Neural progenitor cell (in vitro differentiated cells): ENCODE measurements at regions not wholly inside any gene's neighbourhood (a gene's known extent, or its start where the extent isn't known, plus 50 kb on each side); places are given as distances from the start of the nearest gene placed in this dataset.

Experiments
- EZH2 ChIP-seq: fragments of 200-600 bp; sonication (generic); IDR thresholded peaks from 2 replicates; pipeline ENCODE4 v1.6.1; 2017; ENCODE audit warnings: antibody characterized with exemption, mild to moderate bottlenecking, moderate library complexity
- TF ChIP-seq, protein P1 (sequence below): fragments of 200-600 bp; sonication (generic); IDR thresholded peaks from 2 replicates; pipeline ENCODE4 v1.5.1; 2017; ENCODE audit warnings: antibody characterized with exemption, mild to moderate bottlenecking

DNA sequence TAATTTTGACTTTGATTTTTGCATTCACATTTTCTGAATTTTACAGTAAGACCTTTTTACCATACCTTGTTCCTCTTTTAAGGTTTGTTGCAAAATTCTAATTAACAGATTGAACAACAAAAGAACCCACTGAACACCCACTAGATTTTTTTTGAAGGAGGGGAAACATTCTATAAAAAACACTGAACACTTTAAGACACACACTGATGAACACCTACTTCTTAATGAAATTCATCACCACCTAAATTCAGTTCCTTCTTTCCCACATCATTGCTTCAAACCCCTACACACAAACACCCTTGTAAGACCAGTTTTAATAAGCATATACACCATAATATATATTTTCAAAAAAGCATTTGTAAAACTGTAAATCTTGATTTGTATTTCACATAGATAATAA lies 559.0 kb upstream of the MEF2C start:
- TF ChIP-seq, protein P1, sequence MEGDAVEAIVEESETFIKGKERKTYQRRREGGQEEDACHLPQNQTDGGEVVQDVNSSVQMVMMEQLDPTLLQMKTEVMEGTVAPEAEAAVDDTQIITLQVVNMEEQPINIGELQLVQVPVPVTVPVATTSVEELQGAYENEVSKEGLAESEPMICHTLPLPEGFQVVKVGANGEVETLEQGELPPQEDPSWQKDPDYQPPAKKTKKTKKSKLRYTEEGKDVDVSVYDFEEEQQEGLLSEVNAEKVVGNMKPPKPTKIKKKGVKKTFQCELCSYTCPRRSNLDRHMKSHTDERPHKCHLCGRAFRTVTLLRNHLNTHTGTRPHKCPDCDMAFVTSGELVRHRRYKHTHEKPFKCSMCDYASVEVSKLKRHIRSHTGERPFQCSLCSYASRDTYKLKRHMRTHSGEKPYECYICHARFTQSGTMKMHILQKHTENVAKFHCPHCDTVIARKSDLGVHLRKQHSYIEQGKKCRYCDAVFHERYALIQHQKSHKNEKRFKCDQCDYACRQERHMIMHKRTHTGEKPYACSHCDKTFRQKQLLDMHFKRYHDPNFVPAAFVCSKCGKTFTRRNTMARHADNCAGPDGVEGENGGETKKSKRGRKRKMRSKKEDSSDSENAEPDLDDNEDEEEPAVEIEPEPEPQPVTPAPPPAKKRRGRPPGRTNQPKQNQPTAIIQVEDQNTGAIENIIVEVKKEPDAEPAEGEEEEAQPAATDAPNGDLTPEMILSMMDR, result no peak
- no peak for TF ChIP-seq EZH2
